Keratinocyte (primary cell): ENCODE measurements at regions not wholly inside any gene's neighbourhood (a gene's known extent, or its start where the extent isn't known, plus 50 kb on each side); places are given as distances from the start of the nearest gene placed in this dataset.

Experiments used
- DNase-seq: peaks from one replicate; pipeline ENCODE4 v3.0.0-alpha.2; 2011; ENCODE audit warnings: low read depth, missing footprints, low spot score
- FAIRE-seq: peaks from 2 replicates; lab custom pipeline; 2011; peaks lifted over from hg19 to GRCh38; lab: Jason Lieb, UNC
- H2AFZ ChIP-seq: 2 replicates; pipeline ENCODE4 v1.6.0; 2012; ENCODE audit warnings: low read length, control low read depth, inconsistent platforms; ENCODE audit not compliant: control insufficient read depth
- H3K27ac ChIP-seq: 2 replicates; pipeline ENCODE4 v1.5.1; 2011; ENCODE audit warnings: low read length; ENCODE audit not compliant: control insufficient read depth, insufficient read depth
- H3K27me3 ChIP-seq: 3 replicates; pipeline ENCODE4 v1.6.0; 2011; ENCODE audit warnings: low read length; ENCODE audit not compliant: control insufficient read depth, insufficient read depth; ENCODE audit errors: extremely low read depth
- H3K36me3 ChIP-seq, 2 experiments: 2 replicates in 1 of 2; 3 replicates in 1 of 2; pipeline ENCODE4 v1.5.1; 2011; ENCODE audit warnings: low read length in 2 of 2, mild to moderate bottlenecking in 1 of 2; ENCODE audit not compliant: control insufficient read depth in 2 of 2, insufficient read depth in 2 of 2; ENCODE audit errors: extremely low read depth in 1 of 2
- H3K4me1 ChIP-seq: 3 replicates; pipeline ENCODE4 v1.5.1; 2011; ENCODE audit warnings: low read length; ENCODE audit not compliant: control insufficient read depth, insufficient read depth; ENCODE audit errors: extremely low read depth
- H3K4me2 ChIP-seq: 3 replicates; pipeline ENCODE4 v1.6.0; 2011; ENCODE audit warnings: low read depth, low read length; ENCODE audit not compliant: control insufficient read depth, insufficient read depth; ENCODE audit errors: extremely low read depth
- H3K4me3 ChIP-seq, 3 experiments: fragments of 200-600 bp in 1 of 3; sonication (generic) in 1 of 3; 2 replicates in 2 of 3; 3 replicates in 1 of 3; pipeline ENCODE4 v1.5.1; 2011 to 2016; ENCODE audit warnings: low read length in 3 of 3, mild to moderate bottlenecking in 3 of 3, control low read depth in 2 of 3, inconsistent platforms in 1 of 3, low read depth in 1 of 3, mixed read lengths in 1 of 3, mixed run types in 1 of 3, moderate library complexity in 1 of 3; ENCODE audit not compliant: control insufficient read depth in 2 of 3, insufficient read depth in 2 of 3; ENCODE audit errors: extremely low read depth in 1 of 3
- H3K79me2 ChIP-seq: 2 replicates; pipeline ENCODE4 v1.6.0; 2012; ENCODE audit warnings: low read length; ENCODE audit not compliant: control insufficient read depth, insufficient read depth
- H3K9ac ChIP-seq: 3 replicates; pipeline ENCODE4 v1.6.0; 2011; ENCODE audit warnings: low read length; ENCODE audit not compliant: control insufficient read depth, insufficient read depth; ENCODE audit errors: extremely low read depth
- H3K9me1 ChIP-seq: 3 replicates; pipeline ENCODE4 v1.6.0; 2011; ENCODE audit warnings: low read length; ENCODE audit not compliant: control insufficient read depth, insufficient read depth; ENCODE audit errors: extremely low read depth
- H3K9me3 ChIP-seq: 2 replicates; pipeline ENCODE4 v1.5.1; 2012; ENCODE audit warnings: low read depth, low read length; ENCODE audit not compliant: control insufficient read depth
- H4K20me1 ChIP-seq: 3 replicates; pipeline ENCODE4 v1.6.0; 2011; ENCODE audit warnings: low read length; ENCODE audit not compliant: control insufficient read depth, insufficient read depth; ENCODE audit errors: extremely low read depth
- EZH2 ChIP-seq: IDR thresholded peaks from one replicate; pipeline ENCODE4 v1.6.1; 2012; ENCODE audit warnings: inconsistent platforms, mild to moderate bottlenecking, low read length, moderate library complexity
- dilution Hi-C: fragments of 300-500 bp; cut with MboI; formaldehyde crosslinking; loops from one replicate; pipeline ENCODE4 v1.7.0; 2020; ENCODE audit warnings: low sequenced_read_pairs; ENCODE audit not compliant: extremely low pct_ligation_motif_present
- TF ChIP-seq, protein P1 (sequence below), 3 experiments: IDR thresholded peaks in 1 of 3; conservative IDR thresholded peaks in 1 of 3; optimal IDR thresholded peaks in 1 of 3; 2 replicates in 2 of 3; 3 replicates in 1 of 3; pipeline versions ENCODE3 to v1.5.1; 2011; ENCODE audit warnings: low read length in 3 of 3, mild to moderate bottlenecking in 3 of 3, moderate library complexity in 2 of 3, control low read depth in 1 of 3, inconsistent platforms in 1 of 3; ENCODE audit not compliant: insufficient read depth in 2 of 3; ENCODE audit errors: extremely low read depth in 1 of 3

DNA sequence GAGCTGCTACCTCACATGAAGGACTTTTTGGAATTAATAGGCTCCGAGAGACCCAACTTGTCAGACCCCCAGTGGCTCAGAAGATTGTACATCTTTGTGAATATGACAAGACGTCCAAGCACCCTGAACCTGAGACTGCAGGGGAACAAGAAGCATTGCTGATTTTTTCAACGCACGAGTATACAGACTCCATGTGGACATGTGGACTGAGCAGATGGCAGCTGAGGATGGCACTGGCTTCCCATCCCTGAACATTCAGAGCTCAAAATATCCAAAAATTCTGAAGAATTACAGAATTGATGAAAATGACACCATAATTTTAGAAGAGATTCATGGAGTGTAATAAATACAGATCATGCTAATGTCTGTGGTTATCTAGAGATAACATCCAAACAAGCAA, 254.1 kb downstream of the MZT1 start:
- TF ChIP-seq, protein P1, sequence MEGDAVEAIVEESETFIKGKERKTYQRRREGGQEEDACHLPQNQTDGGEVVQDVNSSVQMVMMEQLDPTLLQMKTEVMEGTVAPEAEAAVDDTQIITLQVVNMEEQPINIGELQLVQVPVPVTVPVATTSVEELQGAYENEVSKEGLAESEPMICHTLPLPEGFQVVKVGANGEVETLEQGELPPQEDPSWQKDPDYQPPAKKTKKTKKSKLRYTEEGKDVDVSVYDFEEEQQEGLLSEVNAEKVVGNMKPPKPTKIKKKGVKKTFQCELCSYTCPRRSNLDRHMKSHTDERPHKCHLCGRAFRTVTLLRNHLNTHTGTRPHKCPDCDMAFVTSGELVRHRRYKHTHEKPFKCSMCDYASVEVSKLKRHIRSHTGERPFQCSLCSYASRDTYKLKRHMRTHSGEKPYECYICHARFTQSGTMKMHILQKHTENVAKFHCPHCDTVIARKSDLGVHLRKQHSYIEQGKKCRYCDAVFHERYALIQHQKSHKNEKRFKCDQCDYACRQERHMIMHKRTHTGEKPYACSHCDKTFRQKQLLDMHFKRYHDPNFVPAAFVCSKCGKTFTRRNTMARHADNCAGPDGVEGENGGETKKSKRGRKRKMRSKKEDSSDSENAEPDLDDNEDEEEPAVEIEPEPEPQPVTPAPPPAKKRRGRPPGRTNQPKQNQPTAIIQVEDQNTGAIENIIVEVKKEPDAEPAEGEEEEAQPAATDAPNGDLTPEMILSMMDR (optimal IDR thresholded peaks at IDR 0.05 in 1 of 3, IDR thresholded peaks at IDR 0.05 in 1 of 3, conservative IDR thresholded peaks at IDR 0.05 in 1 of 3; ENCODE audit: extremely low read depth in 1 of 3, insufficient read depth in 2 of 3, low read length in 3 of 3): no peak
- TF ChIP-seq EZH2: no peak
- FAIRE-seq: no peak
- H3K9ac ChIP-seq: no peak overlapping the region
- H3K4me3 ChIP-seq: no peak overlapping the region
- H2AFZ ChIP-seq: no peak overlapping the region
- dilution Hi-C loops: no loop called here
- H3K9me1 ChIP-seq: no peaks in the 10 kb centered on the region
- no peaks in the 10 kb centered on the region for H3K9me3 ChIP-seq
- no peaks in the 10 kb centered on the region for H3K4me1 ChIP-seq
- H3K79me2 ChIP-seq: no peaks in the 10 kb centered on the region
- H3K36me3 ChIP-seq: no peaks in the 10 kb centered on the region
- no peak for DNase-seq
- no peaks in the 10 kb centered on the region for H3K27me3 ChIP-seq
- no peak overlapping the region for H3K27ac ChIP-seq
- no peaks in the 10 kb centered on the region for H4K20me1 ChIP-seq
- no peak overlapping the region for H3K4me2 ChIP-seq

DNA sequence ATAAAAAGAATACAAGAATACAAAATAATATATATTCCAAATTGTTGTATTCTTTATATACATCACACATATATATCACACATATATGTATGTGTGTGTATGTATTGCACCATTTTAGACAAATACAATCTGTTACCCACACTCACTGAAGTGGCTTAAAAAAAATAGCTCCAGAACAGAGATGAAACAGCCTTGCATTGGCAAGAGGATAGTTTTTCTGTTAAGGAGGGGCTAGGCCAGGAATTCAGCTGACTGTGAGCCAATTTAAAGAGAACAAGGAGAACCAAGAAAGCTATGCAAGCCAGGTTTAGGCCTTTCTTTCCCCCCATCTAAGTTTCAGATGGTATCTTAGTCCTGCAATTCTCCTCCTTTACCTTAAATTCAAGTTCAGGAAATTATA, 257.5 kb downstream of the MZT1 start:
- Histone ChIP-seq H3K9me1 (no peaks in the 10 kb centered on the region), H3K27me3 (no peaks in the 10 kb centered on the region), H3K36me3 (no peaks in the 10 kb centered on the region), H3K9me3 (no peaks in the 10 kb centered on the region), H3K9ac (no peak overlapping the region), H2AFZ (no peak overlapping the region), H3K4me1 (no peaks in the 10 kb centered on the region), H4K20me1 (no peaks in the 10 kb centered on the region), H3K4me3 (no peak overlapping the region), H3K4me2 (no peak overlapping the region), H3K27ac (no peak overlapping the region), H3K79me2 (no peaks in the 10 kb centered on the region)
- TF ChIP-seq, protein P1 (optimal IDR thresholded peaks at IDR 0.05 in 1 of 3, IDR thresholded peaks at IDR 0.05 in 1 of 3, conservative IDR thresholded peaks at IDR 0.05 in 1 of 3; ENCODE audit: extremely low read depth in 1 of 3, insufficient read depth in 2 of 3, low read length in 3 of 3): no peak
- TF ChIP-seq EZH2: no peak
- dilution Hi-C loops: no loop called here
- FAIRE-seq (no peak), DNase-seq (no peak)
